Dendritic cell treated with granulocyte-macrophage colony-stimulating factor and Interleukin-4, amounts not matched to agents 40 ng/mL and 50 ng/mL, for 4 days (primary cell): ENCODE measurements at regions not wholly inside any gene's neighbourhood (a gene's known extent, or its start where the extent isn't known, plus 50 kb on each side); places are given as distances from the start of the nearest gene placed in this dataset.
"Not testable (repeated sequence)": the region's sequence is repeated elsewhere in the genome, so short reads cannot be mapped to it uniquely, and the experiment has no call there.

Source experiments
- H3K27ac Mint-ChIP-seq: one replicate; pipeline ENCODE4 v1.8.0; 2022; ENCODE audit warnings: mild to moderate bottlenecking, mixed read lengths
- H3K27me3 Mint-ChIP-seq: one replicate; pipeline ENCODE4 v1.8.0; 2022; ENCODE audit warnings: mild to moderate bottlenecking, mixed read lengths
- H3K36me3 Mint-ChIP-seq: one replicate; pipeline ENCODE4 v1.8.0; 2022; ENCODE audit warnings: low read depth, mixed read lengths
- H3K4me1 Mint-ChIP-seq: one replicate; pipeline ENCODE4 v1.8.0; 2022; ENCODE audit warnings: low read depth, mixed read lengths
- H3K4me3 Mint-ChIP-seq: one replicate; pipeline ENCODE4 v1.8.0; 2022; ENCODE audit warnings: mild to moderate bottlenecking, moderate library complexity, mixed read lengths
- H3K9me3 Mint-ChIP-seq: one replicate; pipeline ENCODE4 v1.8.0; 2022; ENCODE audit warnings: mixed read lengths
- intact Hi-C: fragments of 100-400 bp; cut with micrococcal nuclease; formaldehyde crosslinking; loops from one replicate; pipeline ENCODE4 v1.15.0; 2022

GRCh38 chr10:117763528-117763927 lies 221.0 kb downstream of the EMX2 start:
- no peak overlapping the region for H3K27ac Mint-ChIP-seq
- H3K9me3 Mint-ChIP-seq = no peaks in the 10 kb centered on the region
- H3K4me3 Mint-ChIP-seq = no peak overlapping the region
- H3K4me1 Mint-ChIP-seq = no peaks in the 10 kb centered on the region
- peaks cover 5% of the 10 kb centered on the region for H3K27me3 Mint-ChIP-seq
- intact Hi-C loops = no loop called here
- H3K36me3 Mint-ChIP-seq = no peaks in the 10 kb centered on the region

GRCh38 chr10:117768333-117769042 lies 225.9 kb downstream of the EMX2 start:
- Mint-ChIP-seq H3K9me3 (no peaks in the 10 kb centered on the region), H3K4me1 (no peaks in the 10 kb centered on the region), H3K27me3 (peaks cover 5% of the 10 kb centered on the region), H3K4me3 (no peak overlapping the region), H3K36me3 (no peaks in the 10 kb centered on the region), H3K27ac (no peak overlapping the region)
- intact Hi-C loops = no loop called here

DNA sequence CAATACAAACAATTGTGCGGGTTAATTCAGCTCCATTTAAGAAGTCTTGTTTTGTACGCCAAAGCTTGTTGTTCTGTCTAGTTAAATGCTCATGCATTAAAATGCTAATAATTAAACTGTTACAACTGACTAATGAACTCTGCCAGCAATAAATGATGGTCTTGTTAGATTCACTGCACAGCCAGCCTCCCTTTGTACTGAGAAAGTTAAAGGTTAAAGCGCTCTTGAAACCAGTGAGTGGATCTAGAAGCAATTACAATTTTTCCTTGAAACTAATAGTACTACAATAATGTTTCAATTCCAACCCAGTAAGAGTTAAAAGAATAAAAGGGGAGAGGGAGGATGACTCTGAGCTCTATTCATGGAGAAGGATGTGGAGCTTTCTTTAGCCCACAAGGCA lies 233.0 kb downstream of the EMX2 start:
- no peaks in the 10 kb centered on the region for H3K36me3 Mint-ChIP-seq
- no peaks in the 10 kb centered on the region for H3K27me3 Mint-ChIP-seq
- H3K4me3 Mint-ChIP-seq = no peak overlapping the region
- H3K4me1 Mint-ChIP-seq = no peaks in the 10 kb centered on the region
- intact Hi-C loops = no loop called here
- H3K27ac Mint-ChIP-seq = no peak overlapping the region
- H3K9me3 Mint-ChIP-seq = no peaks in the 10 kb centered on the region

DNA sequence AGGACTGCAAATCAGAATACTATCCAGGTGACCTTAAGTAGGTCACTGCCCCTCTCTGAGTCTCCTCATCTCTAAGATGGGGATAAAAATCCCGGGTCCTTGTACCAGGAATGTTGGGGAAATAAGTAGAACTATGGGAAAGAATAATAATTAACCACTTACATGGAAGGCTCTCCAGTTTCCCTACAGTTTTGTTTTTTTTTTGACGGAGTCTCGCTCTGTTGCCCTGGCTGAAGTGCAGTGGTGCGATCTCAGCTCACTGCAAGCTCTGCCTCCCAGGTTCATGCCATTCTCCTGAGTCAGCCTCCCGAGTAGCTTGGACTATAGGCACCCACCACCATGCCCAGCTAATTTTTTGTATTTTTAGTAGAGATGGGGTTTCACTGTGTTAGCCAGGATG lies 234.7 kb downstream of the EMX2 start:
- H3K4me1 Mint-ChIP-seq, H3K9me3 Mint-ChIP-seq, H3K27me3 Mint-ChIP-seq, H3K27ac Mint-ChIP-seq, H3K4me3 Mint-ChIP-seq, H3K36me3 Mint-ChIP-seq, intact Hi-C loops: not testable (repeated sequence)

DNA sequence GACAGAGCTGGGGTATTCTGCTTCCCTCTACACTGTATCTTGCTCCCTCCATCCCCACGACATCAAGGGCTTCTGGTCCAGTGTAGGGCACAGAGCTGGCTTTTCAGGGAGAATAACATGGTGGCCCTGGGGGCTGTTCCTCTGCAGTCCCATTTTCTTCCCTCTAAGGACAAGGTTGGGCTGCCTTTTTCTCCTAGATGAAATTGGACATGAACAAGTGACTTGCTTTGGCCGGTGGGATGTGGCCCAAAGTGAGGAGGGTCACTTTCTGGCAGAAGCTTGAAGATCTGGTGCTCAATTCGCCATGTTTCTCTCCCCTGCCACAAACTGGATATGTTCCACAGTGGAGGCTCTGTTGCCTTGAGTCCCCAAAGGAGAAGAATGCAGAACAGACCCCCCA lies 235.7 kb downstream of the EMX2 start:
- Mint-ChIP-seq H3K27ac (no peak overlapping the region), H3K4me1 (no peaks in the 10 kb centered on the region), H3K4me3 (no peak overlapping the region), H3K9me3 (no peaks in the 10 kb centered on the region), H3K36me3 (no peaks in the 10 kb centered on the region), H3K27me3 (no peaks in the 10 kb centered on the region)
- intact Hi-C loops = no loop called here

- no peak overlapping the region for H3K4me3 Mint-ChIP-seq
- H3K4me1 Mint-ChIP-seq = no peaks in the 10 kb centered on the region
- no peaks in the 10 kb centered on the region for H3K9me3 Mint-ChIP-seq
- H3K27ac Mint-ChIP-seq = no peak overlapping the region
- H3K27me3 Mint-ChIP-seq = no peaks in the 10 kb centered on the region
- intact Hi-C loops = no loop called here
- no peaks in the 10 kb centered on the region for H3K36me3 Mint-ChIP-seq
These were observed 237.9 kb downstream of the EMX2 start for GRCh38 chr10:117780411-117780810.

DNA sequence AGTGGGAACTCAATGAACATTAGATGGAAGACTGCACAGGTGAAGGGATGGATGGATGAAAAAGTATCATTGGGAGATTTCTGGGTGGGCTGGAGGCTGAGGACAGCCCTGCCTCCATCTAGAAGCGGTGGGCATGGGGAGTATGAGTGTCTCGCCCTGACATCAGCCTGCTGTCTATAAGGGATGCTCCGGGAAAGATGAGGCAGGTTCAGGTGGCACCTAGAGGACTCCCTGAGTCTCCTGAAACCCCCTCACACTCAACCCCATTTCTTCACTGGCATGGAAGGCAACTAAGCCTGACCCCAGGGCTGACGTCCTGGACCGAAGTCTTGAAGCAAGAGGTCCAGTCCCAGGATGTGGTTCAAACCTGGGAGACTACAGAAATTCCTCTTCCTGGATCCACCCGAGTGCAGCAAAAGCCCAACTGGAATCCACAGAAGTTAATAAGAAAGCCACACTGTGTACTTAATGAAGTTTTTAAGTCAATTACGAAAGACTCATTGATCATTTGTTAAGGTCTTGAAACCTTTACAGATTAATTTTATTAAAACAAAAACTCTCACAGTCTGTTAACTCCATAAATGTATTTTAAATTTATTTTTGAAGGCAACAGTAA lies 238.8 kb downstream of the EMX2 start:
- Mint-ChIP-seq H3K36me3 (no peaks in the 10 kb centered on the region), H3K9me3 (no peaks in the 10 kb centered on the region), H3K27me3 (no peaks in the 10 kb centered on the region), H3K27ac (no peak overlapping the region), H3K4me1 (no peaks in the 10 kb centered on the region), H3K4me3 (no peak overlapping the region)
- intact Hi-C loops = no loop called here

GRCh38 chr10:117782276-117782675 lies 239.7 kb downstream of the EMX2 start:
- H3K27ac Mint-ChIP-seq = no peak overlapping the region
- H3K4me1 Mint-ChIP-seq = no peaks in the 10 kb centered on the region
- H3K4me3 Mint-ChIP-seq = no peak overlapping the region
- no peaks in the 10 kb centered on the region for H3K9me3 Mint-ChIP-seq
- H3K36me3 Mint-ChIP-seq = no peaks in the 10 kb centered on the region
- intact Hi-C loops = no loop called here
- H3K27me3 Mint-ChIP-seq = peaks cover 1% of the 10 kb centered on the region

DNA sequence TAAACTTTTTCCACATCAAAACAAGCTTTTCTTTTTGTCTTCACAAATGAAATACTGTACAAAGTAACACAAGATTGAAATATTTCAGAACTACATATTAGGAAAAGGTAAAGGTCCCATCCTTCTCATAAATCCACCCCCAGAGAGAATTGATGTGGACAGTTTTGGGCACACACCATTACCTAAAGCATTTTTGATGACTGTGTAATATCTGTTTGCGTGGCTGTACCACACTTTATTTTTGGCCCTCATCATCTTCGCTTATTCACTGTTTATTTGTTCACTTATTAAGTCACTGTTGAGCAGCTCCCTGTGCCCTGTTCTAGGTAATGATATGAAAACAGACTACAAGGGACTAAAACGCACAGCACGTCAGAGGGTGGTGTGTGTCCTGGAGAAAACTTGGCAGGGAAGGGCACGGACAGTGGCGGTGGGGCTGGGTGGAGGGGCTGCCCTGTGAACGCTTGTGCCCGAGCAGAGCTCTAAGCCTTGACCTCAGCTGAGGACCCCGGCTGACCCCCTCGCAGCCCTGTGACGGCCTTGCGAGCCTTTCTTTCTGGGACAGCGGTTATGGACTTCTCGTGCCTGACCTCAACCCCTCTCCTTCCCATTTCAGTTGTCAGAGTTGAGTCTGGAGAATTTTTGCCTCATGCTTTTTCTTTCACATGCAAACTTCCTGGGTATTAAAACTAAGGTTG lies 241.3 kb downstream of the EMX2 start:
- intact Hi-C loops = no loop called here
- no peaks in the 10 kb centered on the region for H3K9me3 Mint-ChIP-seq
- no peaks in the 10 kb centered on the region for H3K36me3 Mint-ChIP-seq
- no peak overlapping the region for H3K4me3 Mint-ChIP-seq
- H3K4me1 Mint-ChIP-seq = no peaks in the 10 kb centered on the region
- H3K27me3 Mint-ChIP-seq = peaks cover 1% of the 10 kb centered on the region
- H3K27ac Mint-ChIP-seq = no peak overlapping the region

DNA sequence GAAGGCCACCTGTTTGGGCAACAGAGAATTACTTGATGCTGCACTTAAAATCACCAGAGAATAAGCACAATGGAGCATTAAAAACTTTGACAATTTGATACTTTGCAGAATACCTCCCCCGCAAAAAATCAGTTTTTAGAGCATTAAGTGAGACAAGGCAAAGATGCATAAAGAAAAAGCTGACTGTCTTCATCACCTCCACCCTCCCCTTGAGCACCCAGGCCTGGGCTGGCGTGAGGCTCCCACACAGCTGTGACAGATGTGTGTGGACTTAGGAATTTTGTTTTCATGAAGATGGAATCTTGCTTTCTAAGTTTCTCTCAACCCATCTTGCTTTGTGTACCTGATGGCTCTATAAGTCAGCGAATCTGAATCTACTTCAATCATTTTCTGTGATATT lies 242.2 kb downstream of the EMX2 start:
- Mint-ChIP-seq H3K27me3 (peaks cover 1% of the 10 kb centered on the region), H3K4me1 (no peaks in the 10 kb centered on the region), H3K27ac (no peak overlapping the region), H3K4me3 (no peak overlapping the region), H3K36me3 (no peaks in the 10 kb centered on the region), H3K9me3 (no peaks in the 10 kb centered on the region)
- intact Hi-C loops = no loop called here

- Mint-ChIP-seq H3K27me3 (peaks cover 1% of the 10 kb centered on the region), H3K27ac (no peak overlapping the region), H3K9me3 (no peaks in the 10 kb centered on the region), H3K36me3 (no peaks in the 10 kb centered on the region), H3K4me1 (no peaks in the 10 kb centered on the region), H3K4me3 (no peak overlapping the region)
- intact Hi-C loops = no loop called here
These were observed 246.4 kb downstream of the EMX2 start for GRCh38 chr10:117788911-117789310.

- intact Hi-C loops = no loop called here
- H3K4me3 Mint-ChIP-seq = no peak overlapping the region
- no peaks in the 10 kb centered on the region for H3K9me3 Mint-ChIP-seq
- peaks cover 1% of the 10 kb centered on the region for H3K27me3 Mint-ChIP-seq
- no peak overlapping the region for H3K27ac Mint-ChIP-seq
- no peaks in the 10 kb centered on the region for H3K4me1 Mint-ChIP-seq
- no peaks in the 10 kb centered on the region for H3K36me3 Mint-ChIP-seq
These were observed 247.6 kb downstream of the EMX2 start for GRCh38 chr10:117790179-117790578.

- no peaks in the 10 kb centered on the region for H3K9me3 Mint-ChIP-seq
- H3K36me3 Mint-ChIP-seq = no peaks in the 10 kb centered on the region
- intact Hi-C loops = no loop called here
- H3K4me1 Mint-ChIP-seq = no peaks in the 10 kb centered on the region
- H3K27ac Mint-ChIP-seq = no peak overlapping the region
- peaks cover 1% of the 10 kb centered on the region for H3K27me3 Mint-ChIP-seq
- H3K4me3 Mint-ChIP-seq = no peak overlapping the region
These were observed 248.1 kb downstream of the EMX2 start for GRCh38 chr10:117790621-117791020.

DNA sequence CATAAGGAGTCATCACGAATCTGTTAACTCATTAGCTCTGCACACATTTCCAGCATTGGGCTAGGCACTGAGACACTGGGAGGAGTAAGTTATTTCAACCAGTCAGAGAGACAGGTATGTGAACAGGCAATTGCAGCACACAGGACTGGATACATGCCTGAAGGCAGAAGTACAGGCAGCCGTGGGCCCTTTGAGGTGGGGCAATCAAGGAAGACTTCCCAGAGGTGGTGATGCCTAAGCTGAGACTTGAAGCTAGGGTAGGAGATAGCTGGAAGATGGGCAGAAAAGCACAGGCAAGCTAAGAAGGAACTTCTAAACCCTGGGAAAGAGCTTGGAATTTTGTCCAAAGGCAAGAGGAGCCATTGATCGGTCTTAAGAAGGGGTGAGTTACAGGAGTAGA lies 249.7 kb downstream of the EMX2 start:
- Mint-ChIP-seq H3K9me3 (no peaks in the 10 kb centered on the region), H3K27ac (no peak overlapping the region), H3K4me3 (no peak overlapping the region), H3K36me3 (no peaks in the 10 kb centered on the region), H3K27me3 (no peaks in the 10 kb centered on the region), H3K4me1 (no peaks in the 10 kb centered on the region)
- intact Hi-C loops = no loop called here
